HCT116 (cell line): ENCODE measurements at regions not wholly inside any gene's neighbourhood (a gene's known extent, or its start where the extent isn't known, plus 50 kb on each side); places are given as distances from the start of the nearest gene placed in this dataset.

Experiments used
- ATAC-seq: fragments of 200-7000 bp; cut with Tn5 transposase; 2 replicates; pipeline ENCODE4 v1.9.1; 2020; ENCODE audit warnings: mild to moderate bottlenecking, moderate library complexity
- BruUV-seq: library from RNA; stranded (reverse); fragments of 400-500 nt; replicated peaks from 2 replicates; lab custom pipeline; 2021; lab: Mats Ljungman, UMichigan
- CTCF ChIA-PET: fragments of 300-600 bp; sonication (Branson Sonifier 250); formaldehyde crosslinking; loops from one replicate; lab custom pipeline; 2021; ENCODE audit warnings: antibody characterized with exemption; lab: Charles Lee
- POLR2A ChIA-PET: fragments of 300-600, 350-600 bp; sonication (Branson Sonifier 250); formaldehyde crosslinking; loops from one replicate; lab custom pipeline; 2021; ENCODE audit warnings: antibody characterized with exemption; lab: Charles Lee
- RAD21 ChIA-PET, 2 experiments: fragments of 300-600 bp; sonication (Branson Sonifier 250); formaldehyde crosslinking; loops; one replicate each; lab custom pipeline; 2023; ENCODE audit warnings: low total read pairs in 2 of 2; ENCODE audit not compliant: uncharacterized antibody in 2 of 2, unreplicated experiment in 2 of 2, low non-redundant PET in 1 of 2; lab: Charles Lee
- DNase-seq: peaks from one replicate; pipeline ENCODE4 v3.0.0-alpha.2; 2010; ENCODE audit warnings: low read depth, low spot score
- H2AFZ ChIP-seq: fragments of 200-600 bp; shearing (Covaris generic), sonication (generic); 2 replicates; pipeline ENCODE4 v1.6.1; 2017; ENCODE audit warnings: low read depth, mixed run types, mixed read lengths, antibody characterized with exemption, low read length; ENCODE audit not compliant: poor library complexity, severe bottlenecking
- H3K27ac ChIP-seq: 2 replicates; pipeline ENCODE4 v1.5.1; 2012; ENCODE audit warnings: low read depth, low read length
- H3K27me3 ChIP-seq: fragments of 200-600 bp; sonication (generic); 2 replicates; pipeline ENCODE4 v1.6.1; 2016; ENCODE audit warnings: mixed run types, low read length, mixed read lengths; ENCODE audit not compliant: insufficient read depth
- H3K36me3 ChIP-seq, 2 experiments: fragments of 200-500 bp in 1 of 2; fragments of 200-600 bp in 1 of 2; sonication (Bioruptor generic) in 1 of 2; sonication (generic) in 1 of 2; 2 replicates each; pipeline versions ENCODE4 v1.5.1 to v1.6.1; 2014 to 2016; ENCODE audit warnings: low read length in 2 of 2, inconsistent platforms in 1 of 2, mixed read lengths in 1 of 2, mixed run types in 1 of 2; ENCODE audit not compliant: insufficient read depth in 2 of 2, control insufficient read depth in 1 of 2
- H3K4me1 ChIP-seq, 2 experiments: fragments of 200-600 bp in 1 of 2; sonication (generic) in 1 of 2; 2 replicates each; pipeline versions ENCODE4 v1.5.1 to v1.6.1; 2012 to 2017; ENCODE audit warnings: low read length in 2 of 2, inconsistent platforms in 1 of 2, mild to moderate bottlenecking in 1 of 2, mixed read lengths in 1 of 2, mixed run types in 1 of 2, moderate library complexity in 1 of 2; ENCODE audit not compliant: insufficient read depth in 2 of 2, control insufficient read depth in 1 of 2
- H3K4me2 ChIP-seq: fragments of 200-600 bp; sonication (generic); 2 replicates; pipeline ENCODE4 v1.6.1; 2017; ENCODE audit warnings: mixed run types, low read length, mixed read lengths
- H3K4me3 ChIP-seq, 2 experiments: fragments of 200-600 bp in 1 of 2; sonication (generic) in 1 of 2; replicated peaks in 1 of 2; 2 replicates each; pipeline ENCODE4 v1.5.1; 2011 to 2016; ENCODE audit warnings: low read length in 2 of 2, control low read depth in 1 of 2, low read depth in 1 of 2, mild to moderate bottlenecking in 1 of 2, mixed read lengths in 1 of 2, mixed run types in 1 of 2
- H3K79me2 ChIP-seq: fragments of 200-600 bp; sonication (generic); 2 replicates; pipeline ENCODE4 v1.6.1; 2017; ENCODE audit warnings: mild to moderate bottlenecking, mixed run types, low read length, moderate library complexity, mixed read lengths; ENCODE audit not compliant: insufficient read depth
- H3K9ac ChIP-seq: fragments of 200-600 bp; sonication (generic); 2 replicates; pipeline ENCODE4 v1.6.1; 2016; ENCODE audit warnings: low read length, mixed read lengths
- H3K9me2 ChIP-seq: fragments of 200-600 bp; sonication (generic), shearing (Covaris generic); 2 replicates; pipeline ENCODE4 v1.6.1; 2017; ENCODE audit warnings: mixed run types, mild to moderate bottlenecking, moderate library complexity; ENCODE audit not compliant: insufficient read depth
- H3K9me3 ChIP-seq, 2 experiments: fragments of 200-500 bp in 1 of 2; fragments of 200-600 bp in 1 of 2; sonication (Bioruptor generic) in 1 of 2; sonication (generic) in 1 of 2; 2 replicates each; pipeline ENCODE4 v1.6.1; 2014 to 2017; ENCODE audit warnings: low read length in 2 of 2, mixed read lengths in 2 of 2, inconsistent platforms in 1 of 2, low read depth in 1 of 2, mild to moderate bottlenecking in 1 of 2, mixed run types in 1 of 2, moderate library complexity in 1 of 2; ENCODE audit not compliant: control insufficient read depth in 1 of 2, insufficient read depth in 1 of 2
- H4K20me1 ChIP-seq: fragments of 200-600 bp; sonication (generic), shearing (Covaris generic); 2 replicates; pipeline ENCODE4 v1.6.1; 2017; ENCODE audit warnings: mixed run types, mild to moderate bottlenecking, moderate library complexity; ENCODE audit not compliant: insufficient read depth
- EGR1 ChIP-seq: IDR thresholded peaks from 2 replicates; pipeline ENCODE4 v1.6.1; 2012; ENCODE audit warnings: low read depth
- ELF1 ChIP-seq: IDR thresholded peaks from 2 replicates; pipeline ENCODE4 v1.6.1; 2012; ENCODE audit warnings: low read depth, borderline replicate concordance
- FOSL1 ChIP-seq: IDR thresholded peaks from 2 replicates; pipeline ENCODE4 v1.6.1; 2012; ENCODE audit warnings: low read depth
- SRF ChIP-seq: IDR thresholded peaks from 2 replicates; pipeline ENCODE4 v1.6.1; 2012; ENCODE audit warnings: low read depth
- TCF7L2 ChIP-seq: IDR thresholded peaks from 2 replicates; pipeline ENCODE4 v1.7.0; 2011; ENCODE audit warnings: borderline replicate concordance, inconsistent platforms; ENCODE audit not compliant: insufficient read depth, insufficient read length; ENCODE audit errors: extremely low read depth
- YY1 ChIP-seq: IDR thresholded peaks from 2 replicates; pipeline ENCODE4 v1.6.1; 2011; ENCODE audit warnings: low read length, low read depth, moderate library complexity, mild to moderate bottlenecking; ENCODE audit not compliant: insufficient replicate concordance; ENCODE audit errors: extremely low read depth
- intact Hi-C: fragments of 100-400 bp; cut with micrococcal nuclease; formaldehyde crosslinking; loops from 2 replicates; pipeline ENCODE4 v1.10.0; 2022
- TF ChIP-seq, protein P1 (sequence below), 3 experiments: fragments of 200-600 bp in 1 of 3; sonication (generic) in 1 of 3; IDR thresholded peaks in 2 of 3; conservative IDR thresholded peaks in 1 of 3; 2 replicates each; pipeline ENCODE4 v1.5.1; 2012 to 2017; ENCODE audit warnings: low read depth in 2 of 3, low read length in 2 of 3, antibody characterized with exemption in 1 of 3, borderline replicate concordance in 1 of 3, control low read depth in 1 of 3, mild to moderate bottlenecking in 1 of 3, mixed read lengths in 1 of 3, mixed run types in 1 of 3, moderate library complexity in 1 of 3; ENCODE audit not compliant: insufficient read depth in 1 of 3
- TF ChIP-seq, protein P2 (sequence below): IDR thresholded peaks from 2 replicates; pipeline ENCODE4 v1.6.1; 2012; ENCODE audit warnings: low read depth

DNA sequence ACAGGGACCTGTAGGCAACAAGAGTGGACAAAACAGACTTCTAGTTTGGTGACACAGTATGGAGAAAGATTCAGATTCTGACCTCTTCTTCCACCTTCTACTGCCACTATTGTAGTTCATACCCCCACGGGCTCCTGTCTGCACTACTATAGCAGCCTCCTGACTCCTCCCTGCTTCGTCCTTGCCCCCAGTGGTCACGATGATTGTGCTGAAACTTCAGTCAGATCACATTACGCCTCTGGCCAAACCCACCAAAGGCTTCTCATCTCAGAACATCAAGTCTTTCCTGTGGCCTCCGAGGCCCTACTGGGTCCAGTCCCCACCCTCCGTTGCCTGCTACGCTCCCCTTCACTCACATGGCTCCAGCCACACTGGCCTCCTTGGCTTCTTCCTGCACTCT is 147.6 kb downstream of the CYP26B1 start:
- ChIA-PET POLR2A (no interaction called here), RAD21 (no interaction called here), CTCF (no interaction called here)
- no peaks in the 10 kb centered on the region for H3K36me3 ChIP-seq
- no peak overlapping the region for H2AFZ ChIP-seq
- intact Hi-C loops, result no loop called here
- H3K4me1 ChIP-seq, result no peaks in the 10 kb centered on the region
- no peak overlapping the region for H3K27ac ChIP-seq
- H4K20me1 ChIP-seq, result no peaks in the 10 kb centered on the region
- H3K9ac ChIP-seq, result no peak overlapping the region
- no peak for ATAC-seq
- no peak for DNase-seq
- no peaks in the 10 kb centered on the region for H3K9me2 ChIP-seq
- TF ChIP-seq FOSL1 (no peak), ELF1 (no peak), TCF7L2 (no peak), YY1 (no peak), EGR1 (no peak), SRF (no peak)
- TF ChIP-seq, protein P1, sequence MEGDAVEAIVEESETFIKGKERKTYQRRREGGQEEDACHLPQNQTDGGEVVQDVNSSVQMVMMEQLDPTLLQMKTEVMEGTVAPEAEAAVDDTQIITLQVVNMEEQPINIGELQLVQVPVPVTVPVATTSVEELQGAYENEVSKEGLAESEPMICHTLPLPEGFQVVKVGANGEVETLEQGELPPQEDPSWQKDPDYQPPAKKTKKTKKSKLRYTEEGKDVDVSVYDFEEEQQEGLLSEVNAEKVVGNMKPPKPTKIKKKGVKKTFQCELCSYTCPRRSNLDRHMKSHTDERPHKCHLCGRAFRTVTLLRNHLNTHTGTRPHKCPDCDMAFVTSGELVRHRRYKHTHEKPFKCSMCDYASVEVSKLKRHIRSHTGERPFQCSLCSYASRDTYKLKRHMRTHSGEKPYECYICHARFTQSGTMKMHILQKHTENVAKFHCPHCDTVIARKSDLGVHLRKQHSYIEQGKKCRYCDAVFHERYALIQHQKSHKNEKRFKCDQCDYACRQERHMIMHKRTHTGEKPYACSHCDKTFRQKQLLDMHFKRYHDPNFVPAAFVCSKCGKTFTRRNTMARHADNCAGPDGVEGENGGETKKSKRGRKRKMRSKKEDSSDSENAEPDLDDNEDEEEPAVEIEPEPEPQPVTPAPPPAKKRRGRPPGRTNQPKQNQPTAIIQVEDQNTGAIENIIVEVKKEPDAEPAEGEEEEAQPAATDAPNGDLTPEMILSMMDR (IDR thresholded peaks at IDR 0.05 in 2 of 3, conservative IDR thresholded peaks at IDR 0.05 in 1 of 3; ENCODE audit: borderline replicate concordance in 1 of 3, insufficient read depth in 1 of 3, low read depth in 2 of 3, low read length in 2 of 3), result no peak
- H3K79me2 ChIP-seq, result no peaks in the 10 kb centered on the region
- BruUV-seq, result no TSS peak
- no peak overlapping the region for H3K4me3 ChIP-seq
- no peaks in the 10 kb centered on the region for H3K9me3 ChIP-seq
- H3K27me3 ChIP-seq, result no peaks in the 10 kb centered on the region
- no peak overlapping the region for H3K4me2 ChIP-seq

DNA sequence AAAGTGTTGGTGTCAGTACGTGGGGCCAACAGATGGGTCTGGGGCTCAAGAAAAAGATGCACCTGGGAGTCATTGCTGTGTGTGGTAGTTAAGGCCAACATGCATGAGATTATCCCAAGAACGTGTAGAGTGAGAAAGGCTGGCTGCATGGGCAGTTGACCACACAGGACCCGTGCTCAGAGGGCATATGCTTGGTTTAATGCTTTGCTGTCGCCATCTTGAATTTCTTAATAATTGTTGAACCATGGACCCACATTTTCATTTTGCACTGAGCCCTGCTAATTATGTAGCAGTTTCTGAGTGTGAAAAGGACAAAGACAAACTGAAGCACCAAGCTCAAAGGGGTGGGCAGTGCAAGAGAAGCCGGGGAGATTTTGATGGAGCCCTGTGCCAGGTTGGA is 148.1 kb downstream of the CYP26B1 start:
- H3K79me2 ChIP-seq, result no peaks in the 10 kb centered on the region
- no peaks in the 10 kb centered on the region for H4K20me1 ChIP-seq
- no peak overlapping the region for H3K27ac ChIP-seq
- H3K36me3 ChIP-seq, result no peaks in the 10 kb centered on the region
- no peak overlapping the region for H3K4me3 ChIP-seq
- no peak overlapping the region for H3K4me2 ChIP-seq
- ChIA-PET POLR2A (no interaction called here), CTCF (no interaction called here), RAD21 (no interaction called here)
- intact Hi-C loops, result loop anchor here (5.0 kb wide), 2 partner anchors 452 to 583 kb away; no protein-coding TSS in a partner anchor
- H3K27me3 ChIP-seq, result no peaks in the 10 kb centered on the region
- BruUV-seq, result no TSS peak
- DNase-seq (no peak), ATAC-seq (no peak)
- no peaks in the 10 kb centered on the region for H3K4me1 ChIP-seq
- TF ChIP-seq, protein P2, sequence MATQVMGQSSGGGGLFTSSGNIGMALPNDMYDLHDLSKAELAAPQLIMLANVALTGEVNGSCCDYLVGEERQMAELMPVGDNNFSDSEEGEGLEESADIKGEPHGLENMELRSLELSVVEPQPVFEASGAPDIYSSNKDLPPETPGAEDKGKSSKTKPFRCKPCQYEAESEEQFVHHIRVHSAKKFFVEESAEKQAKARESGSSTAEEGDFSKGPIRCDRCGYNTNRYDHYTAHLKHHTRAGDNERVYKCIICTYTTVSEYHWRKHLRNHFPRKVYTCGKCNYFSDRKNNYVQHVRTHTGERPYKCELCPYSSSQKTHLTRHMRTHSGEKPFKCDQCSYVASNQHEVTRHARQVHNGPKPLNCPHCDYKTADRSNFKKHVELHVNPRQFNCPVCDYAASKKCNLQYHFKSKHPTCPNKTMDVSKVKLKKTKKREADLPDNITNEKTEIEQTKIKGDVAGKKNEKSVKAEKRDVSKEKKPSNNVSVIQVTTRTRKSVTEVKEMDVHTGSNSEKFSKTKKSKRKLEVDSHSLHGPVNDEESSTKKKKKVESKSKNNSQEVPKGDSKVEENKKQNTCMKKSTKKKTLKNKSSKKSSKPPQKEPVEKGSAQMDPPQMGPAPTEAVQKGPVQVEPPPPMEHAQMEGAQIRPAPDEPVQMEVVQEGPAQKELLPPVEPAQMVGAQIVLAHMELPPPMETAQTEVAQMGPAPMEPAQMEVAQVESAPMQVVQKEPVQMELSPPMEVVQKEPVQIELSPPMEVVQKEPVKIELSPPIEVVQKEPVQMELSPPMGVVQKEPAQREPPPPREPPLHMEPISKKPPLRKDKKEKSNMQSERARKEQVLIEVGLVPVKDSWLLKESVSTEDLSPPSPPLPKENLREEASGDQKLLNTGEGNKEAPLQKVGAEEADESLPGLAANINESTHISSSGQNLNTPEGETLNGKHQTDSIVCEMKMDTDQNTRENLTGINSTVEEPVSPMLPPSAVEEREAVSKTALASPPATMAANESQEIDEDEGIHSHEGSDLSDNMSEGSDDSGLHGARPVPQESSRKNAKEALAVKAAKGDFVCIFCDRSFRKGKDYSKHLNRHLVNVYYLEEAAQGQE, result no peak
- no peak overlapping the region for H2AFZ ChIP-seq
- no peak overlapping the region for H3K9ac ChIP-seq
- H3K9me3 ChIP-seq, result no peaks in the 10 kb centered on the region
- H3K9me2 ChIP-seq, result no peaks in the 10 kb centered on the region
